Adipocyte (in vitro differentiated cells): ENCODE measurements at regions not wholly inside any gene's neighbourhood (a gene's known extent, or its start where the extent isn't known, plus 50 kb on each side); places are given as distances from the start of the nearest gene placed in this dataset.

ENCODE experiments used
- DNase-seq: peaks from one replicate; pipeline ENCODE4 v3.0.0-alpha.2; 2015; ENCODE audit warnings: low read depth
- H3K27me3 ChIP-seq: replicated peaks from 2 replicates; pipeline ENCODE4 v1.7.0; 2013; ENCODE audit warnings: mild to moderate bottlenecking, low read length, moderate library complexity; ENCODE audit not compliant: control insufficient read depth, insufficient read depth
- H3K36me3 ChIP-seq: 2 replicates; pipeline ENCODE4 v1.7.0; 2013; ENCODE audit warnings: low read length, mild to moderate bottlenecking, moderate library complexity; ENCODE audit not compliant: control insufficient read depth, insufficient read depth, severe bottlenecking
- H3K4me1 ChIP-seq: 2 replicates; pipeline ENCODE4 v1.7.0; 2013; ENCODE audit warnings: mild to moderate bottlenecking, low read length, moderate library complexity; ENCODE audit not compliant: control insufficient read depth, insufficient read depth
- H3K4me3 ChIP-seq: 2 replicates; pipeline ENCODE4 v1.7.0; 2013; ENCODE audit warnings: mild to moderate bottlenecking, low read length, moderate library complexity
- H3K9ac ChIP-seq: 2 replicates; pipeline ENCODE4 v1.7.0; 2013; ENCODE audit warnings: mild to moderate bottlenecking, low read length, moderate library complexity
- H3K9me3 ChIP-seq: 2 replicates; pipeline ENCODE4 v1.7.0; 2013; ENCODE audit warnings: mild to moderate bottlenecking, low read length, moderate library complexity; ENCODE audit not compliant: control insufficient read depth

DNA sequence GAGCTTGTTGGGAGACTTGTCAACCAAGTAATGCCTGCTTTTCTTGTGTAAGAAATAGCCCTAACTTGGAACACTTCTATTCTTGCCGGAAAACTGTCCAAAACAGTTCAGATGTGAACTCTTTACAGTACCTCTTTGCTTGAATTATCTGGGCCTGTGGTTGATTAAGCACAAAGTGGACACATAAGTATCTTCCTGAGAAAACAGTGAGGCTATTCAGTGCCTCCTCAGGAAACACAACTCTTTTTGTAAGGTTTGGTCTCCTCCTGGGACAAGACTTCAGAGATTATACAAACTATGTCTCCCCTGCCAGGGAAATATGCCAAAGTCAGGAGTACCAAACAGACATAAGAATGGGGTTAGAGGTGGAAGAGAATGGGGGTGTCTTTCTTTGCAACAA lies 127.7 kb downstream of the LACC1 start:
- peaks cover 6% of the 10 kb centered on the region for H3K4me1 ChIP-seq
- no peaks in the 10 kb centered on the region for H3K27me3 ChIP-seq
- H3K36me3 ChIP-seq = no peaks in the 10 kb centered on the region
- H3K9me3 ChIP-seq = peaks cover 8% of the 10 kb centered on the region
- DNase-seq = no peak
- H3K4me3 ChIP-seq = no peak overlapping the region
- H3K9ac ChIP-seq = no peak overlapping the region

DNA sequence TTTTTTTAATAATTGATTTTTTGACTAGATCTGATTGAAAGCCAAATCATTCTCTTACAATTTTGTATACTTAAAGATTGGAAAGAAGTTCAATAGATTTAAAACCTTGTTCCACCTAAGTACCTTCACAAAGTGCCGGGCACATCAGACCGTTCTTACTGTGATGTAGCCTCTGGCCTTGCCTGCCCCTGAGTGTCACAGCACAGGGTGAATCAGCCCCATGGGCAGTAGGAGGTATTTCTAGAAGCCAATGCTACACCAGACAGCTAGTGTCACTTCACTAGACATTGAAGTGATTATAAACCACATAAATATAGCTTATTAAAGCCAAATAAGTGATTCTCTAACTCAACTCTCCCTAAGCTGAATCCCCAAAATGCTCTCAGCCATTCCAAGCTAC lies 131.3 kb downstream of the LACC1 start:
- H3K4me3 ChIP-seq = no peak overlapping the region
- no peak overlapping the region for H3K9ac ChIP-seq
- peaks cover 8% of the 10 kb centered on the region for H3K4me1 ChIP-seq
- no peak for DNase-seq
- no peaks in the 10 kb centered on the region for H3K36me3 ChIP-seq
- H3K27me3 ChIP-seq = no peaks in the 10 kb centered on the region
- H3K9me3 ChIP-seq = peaks cover 8% of the 10 kb centered on the region

DNA sequence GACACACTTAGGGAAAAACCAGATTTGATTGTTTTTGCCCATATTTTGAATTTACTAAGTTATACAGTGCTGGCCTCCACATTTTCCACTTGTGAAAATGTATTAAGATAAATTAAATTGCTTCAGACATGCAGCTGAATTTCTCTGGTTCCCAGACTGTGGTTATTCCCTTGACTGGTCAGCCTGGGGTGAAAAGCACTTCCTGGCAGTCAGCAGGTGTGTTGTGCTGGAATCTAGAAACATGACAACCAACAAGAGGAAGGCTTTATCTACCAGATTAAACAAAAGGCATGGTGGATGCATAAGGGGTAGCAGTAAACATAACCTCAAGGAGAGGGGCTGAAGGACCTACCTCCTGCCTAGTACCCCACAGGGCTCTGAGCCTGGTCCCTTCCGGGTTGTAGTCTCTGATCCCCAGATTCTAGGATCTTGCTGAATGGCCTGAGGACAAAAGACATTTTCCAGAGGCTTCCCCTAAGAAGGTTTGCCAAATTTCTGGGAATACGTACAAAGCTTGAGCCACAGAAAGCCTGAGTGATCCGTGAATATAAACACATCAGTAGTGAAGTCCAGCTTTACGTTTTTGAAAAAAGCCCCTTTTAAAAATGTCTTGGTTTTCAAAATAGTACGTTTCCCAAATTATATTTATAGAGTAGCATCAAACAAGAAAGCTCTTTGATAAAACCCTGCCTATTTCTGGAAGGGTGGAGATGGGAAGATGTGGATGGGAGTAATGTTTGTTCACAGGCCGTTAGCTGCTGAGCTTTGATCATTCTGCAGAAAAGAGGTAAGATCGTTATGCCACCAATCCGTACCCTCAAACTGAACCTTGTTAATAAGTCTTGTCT lies 133.4 kb downstream of the LACC1 start:
- Histone ChIP-seq H3K36me3 (no peaks in the 10 kb centered on the region), H3K9ac (no peak overlapping the region), H3K4me1 (peaks cover 8% of the 10 kb centered on the region), H3K9me3 (no peaks in the 10 kb centered on the region), H3K27me3 (no peaks in the 10 kb centered on the region), H3K4me3 (no peak overlapping the region)
- no peak for DNase-seq

DNA sequence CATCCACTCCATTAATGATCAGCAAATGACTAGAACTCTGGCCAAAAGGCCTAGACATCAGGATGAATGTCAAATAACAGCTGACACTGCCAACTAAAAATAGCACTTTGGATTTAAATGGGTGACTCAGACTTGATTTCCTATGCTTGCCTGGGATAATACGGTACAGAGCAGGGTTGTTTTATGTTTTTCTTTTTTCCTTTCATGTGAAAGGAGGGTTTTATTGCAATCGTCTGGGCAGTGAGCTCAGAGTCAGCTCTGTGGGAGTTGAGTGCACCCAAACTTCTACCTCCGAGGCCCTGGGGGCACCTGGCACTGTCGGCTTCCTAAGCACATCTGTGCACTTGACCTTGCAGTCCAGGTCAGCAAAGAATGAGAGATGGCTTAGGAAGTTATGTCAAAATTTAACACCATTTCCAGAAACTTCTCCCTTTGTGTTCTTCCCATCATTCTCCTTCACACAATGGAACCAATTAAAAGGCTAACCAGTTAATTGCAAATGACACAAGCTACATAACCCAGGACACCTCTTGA lies 134.1 kb downstream of the LACC1 start:
- Histone ChIP-seq H3K27me3 (no peaks in the 10 kb centered on the region), H3K4me3 (no peak overlapping the region), H3K36me3 (no peaks in the 10 kb centered on the region), H3K4me1 (peaks cover 8% of the 10 kb centered on the region), H3K9ac (no peak overlapping the region), H3K9me3 (no peaks in the 10 kb centered on the region)
- peak; percentile 71 for DNase-seq

DNA sequence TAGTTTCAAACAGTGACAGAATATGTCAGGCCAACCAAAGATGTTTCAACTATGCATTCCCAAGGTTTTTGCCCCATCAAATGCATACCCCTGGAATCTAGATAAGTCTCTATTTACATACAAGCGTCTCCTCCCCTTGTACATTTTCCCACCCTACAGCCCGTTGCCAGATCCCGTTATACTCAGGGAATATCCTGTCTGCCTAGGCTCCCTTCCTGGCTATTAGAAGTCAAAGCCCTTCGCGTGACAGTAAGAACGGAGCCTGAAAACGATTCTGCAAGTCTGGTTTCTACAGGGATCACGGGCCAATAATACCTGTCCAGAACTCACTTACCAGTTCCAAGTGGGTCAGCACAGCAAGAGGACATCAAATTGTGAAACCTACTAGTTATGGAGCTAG lies 134.8 kb downstream of the LACC1 start:
- H3K27me3 ChIP-seq = no peaks in the 10 kb centered on the region
- no peak overlapping the region for H3K4me3 ChIP-seq
- peaks cover 8% of the 10 kb centered on the region for H3K4me1 ChIP-seq
- H3K9me3 ChIP-seq = no peaks in the 10 kb centered on the region
- H3K36me3 ChIP-seq = no peaks in the 10 kb centered on the region
- no peak overlapping the region for H3K9ac ChIP-seq
- DNase-seq = no peak

DNA sequence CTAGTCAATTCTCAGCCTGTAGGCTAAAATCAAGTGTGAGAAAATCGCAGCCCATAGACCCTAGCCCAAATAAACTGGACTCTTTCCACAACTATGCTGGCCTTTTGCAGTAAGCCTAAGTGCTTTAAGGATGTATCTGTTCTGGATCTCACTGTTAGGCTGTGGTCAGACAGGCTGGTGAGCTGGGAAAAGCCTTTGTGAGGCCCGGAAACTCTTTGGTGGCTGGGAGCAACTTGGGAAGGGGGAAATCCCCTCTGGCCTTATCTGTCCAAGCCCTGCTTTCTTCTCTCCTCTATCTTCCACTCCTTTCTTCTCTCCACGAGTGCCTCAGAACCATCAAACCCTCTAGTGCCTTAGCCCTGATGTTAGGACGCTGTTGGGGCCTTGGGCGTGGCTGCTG lies 135.4 kb downstream of the LACC1 start:
- Histone ChIP-seq H3K4me3 (no peak overlapping the region), H3K27me3 (no peaks in the 10 kb centered on the region), H3K9ac (no peak overlapping the region), H3K36me3 (no peaks in the 10 kb centered on the region), H3K4me1 (peaks cover 8% of the 10 kb centered on the region), H3K9me3 (no peaks in the 10 kb centered on the region)
- no peak for DNase-seq

DNA sequence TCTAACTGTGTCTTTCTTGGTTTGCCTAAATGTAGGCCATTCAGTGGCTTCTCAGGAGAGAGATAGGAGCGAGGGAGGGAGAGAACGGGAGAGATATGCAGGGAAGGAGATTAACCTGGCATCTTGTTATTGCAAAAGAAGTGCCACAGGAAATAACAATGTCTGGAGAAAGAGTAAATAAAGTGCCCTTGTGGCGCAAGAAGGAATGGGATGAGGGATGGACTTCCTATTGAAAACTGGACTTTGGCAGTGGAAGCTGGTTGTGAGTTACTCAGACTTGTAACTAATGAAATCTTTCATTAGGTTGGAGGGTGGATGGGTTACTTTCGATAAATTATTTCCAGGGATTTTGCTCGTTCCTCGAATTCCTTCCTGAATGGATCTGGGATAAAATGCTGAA lies 136.1 kb downstream of the LACC1 start:
- Histone ChIP-seq H3K4me1 (peaks cover 8% of the 10 kb centered on the region), H3K27me3 (no peaks in the 10 kb centered on the region), H3K4me3 (no peak overlapping the region), H3K9me3 (no peaks in the 10 kb centered on the region), H3K36me3 (no peaks in the 10 kb centered on the region), H3K9ac (no peak overlapping the region)
- no peak for DNase-seq

DNA sequence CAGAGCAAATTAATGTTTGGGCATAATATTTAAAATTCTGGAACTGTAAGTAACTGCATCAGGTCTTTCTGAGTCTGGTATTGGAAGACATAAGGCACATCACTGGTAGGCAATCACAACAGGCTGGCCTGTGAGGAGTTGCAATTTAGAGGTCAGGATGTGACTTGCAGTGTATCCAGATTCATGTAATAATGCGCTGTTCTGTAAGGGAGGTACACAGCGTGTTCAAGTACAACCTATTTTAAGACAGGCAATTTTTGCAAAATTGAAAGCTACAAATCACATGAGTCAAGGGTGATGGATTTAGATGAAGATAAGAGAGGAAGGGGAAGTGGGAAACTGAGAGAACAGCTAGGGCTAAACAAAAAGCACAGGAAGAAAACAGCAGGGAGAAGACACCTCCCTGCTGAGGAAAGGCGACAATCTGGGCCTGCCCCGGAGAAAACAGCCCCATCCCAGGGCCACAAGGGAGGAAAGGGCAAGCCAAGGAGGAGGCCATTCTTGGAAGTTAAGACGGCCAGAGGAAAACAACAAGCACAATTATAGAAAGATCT lies 138.1 kb downstream of the LACC1 start:
- no peak overlapping the region for H3K9ac ChIP-seq
- no peaks in the 10 kb centered on the region for H3K27me3 ChIP-seq
- DNase-seq = no peak
- H3K36me3 ChIP-seq = no peaks in the 10 kb centered on the region
- H3K4me1 ChIP-seq = peaks cover 13% of the 10 kb centered on the region
- H3K4me3 ChIP-seq = no peak overlapping the region
- H3K9me3 ChIP-seq = no peaks in the 10 kb centered on the region

DNA sequence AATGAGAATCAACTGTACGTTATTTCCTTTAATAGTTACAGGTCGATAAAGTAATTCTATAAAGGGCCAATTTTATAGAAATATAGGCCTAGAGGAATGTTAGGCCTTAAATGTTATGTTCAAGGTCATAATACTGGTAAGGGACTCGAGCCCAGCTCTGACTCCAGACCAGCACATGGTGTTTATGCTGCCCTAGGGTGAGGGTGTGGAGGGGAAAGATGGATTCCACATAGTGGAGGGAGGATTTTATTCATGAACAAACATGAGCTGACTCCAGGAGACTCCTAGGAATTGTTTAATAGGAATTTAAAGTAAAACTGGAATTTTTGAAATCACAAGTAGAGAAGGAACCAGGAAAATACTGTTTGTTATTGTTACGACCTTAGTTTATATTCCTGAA lies 139.9 kb downstream of the LACC1 start:
- DNase-seq = no peak
- Histone ChIP-seq H3K36me3 (no peaks in the 10 kb centered on the region), H3K27me3 (no peaks in the 10 kb centered on the region), H3K4me3 (no peak overlapping the region), H3K4me1 (peaks cover 5% of the 10 kb centered on the region), H3K9ac (no peak overlapping the region), H3K9me3 (no peaks in the 10 kb centered on the region)

DNA sequence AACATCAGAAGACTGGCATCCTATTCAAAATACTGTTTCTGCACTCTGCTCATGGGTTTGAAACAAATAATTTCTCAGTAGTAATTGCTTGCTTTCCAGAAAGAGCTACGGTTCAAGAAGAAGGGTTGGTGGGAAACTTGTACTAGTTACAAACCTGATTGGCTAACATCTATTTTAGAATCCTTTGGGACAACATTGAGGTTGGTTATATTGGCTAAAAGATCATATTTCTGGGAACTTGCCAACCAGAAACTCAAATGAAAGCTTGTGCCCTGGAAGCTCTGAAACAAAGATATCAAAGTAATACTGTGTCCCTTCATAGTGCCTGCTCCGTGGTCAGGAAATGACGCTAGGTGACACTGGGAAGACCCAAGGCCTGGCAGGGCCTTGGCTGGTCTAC lies 141.7 kb downstream of the LACC1 start:
- peaks cover 5% of the 10 kb centered on the region for H3K4me1 ChIP-seq
- H3K4me3 ChIP-seq = no peak overlapping the region
- H3K36me3 ChIP-seq = no peaks in the 10 kb centered on the region
- H3K9ac ChIP-seq = no peak overlapping the region
- no peaks in the 10 kb centered on the region for H3K9me3 ChIP-seq
- no peaks in the 10 kb centered on the region for H3K27me3 ChIP-seq
- no peak for DNase-seq

DNA sequence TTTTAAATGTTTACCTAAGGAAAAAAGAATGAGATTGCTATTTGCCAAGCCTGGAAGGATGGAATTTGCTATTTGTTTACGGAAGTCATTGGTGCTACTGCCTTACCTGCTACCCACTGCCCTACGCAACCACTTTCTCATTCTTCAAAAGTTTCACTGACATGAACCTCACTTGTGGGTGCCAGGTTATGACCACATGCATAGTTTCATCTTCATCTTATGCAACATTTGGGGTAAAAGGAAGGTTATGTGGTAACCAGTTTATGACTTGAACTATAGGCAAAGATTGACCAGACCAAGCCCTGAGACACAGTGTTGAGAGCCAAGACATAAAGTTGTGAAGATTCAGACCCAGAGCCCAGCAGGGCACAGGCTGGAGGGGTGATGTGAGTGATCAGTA lies 142.5 kb downstream of the LACC1 start:
- no peaks in the 10 kb centered on the region for H3K27me3 ChIP-seq
- no peaks in the 10 kb centered on the region for H3K36me3 ChIP-seq
- H3K9ac ChIP-seq = no peak overlapping the region
- H3K9me3 ChIP-seq = no peaks in the 10 kb centered on the region
- H3K4me3 ChIP-seq = no peak overlapping the region
- DNase-seq = no peak
- H3K4me1 ChIP-seq = peaks cover 5% of the 10 kb centered on the region
